HFF-Myc (cell line): ENCODE measurements at regions not wholly inside any gene's neighbourhood (a gene's known extent, or its start where the extent isn't known, plus 50 kb on each side); places are given as distances from the start of the nearest gene placed in this dataset.

Source experiments
- DNase-seq: peaks from one replicate; pipeline ENCODE4 v3.0.0-alpha.2; 2011; ENCODE audit warnings: low read depth; ENCODE audit errors: extremely low read depth
- H3K4me3 ChIP-seq: replicated peaks from 2 replicates; pipeline ENCODE4 v1.5.1; 2011; ENCODE audit warnings: low read depth, mild to moderate bottlenecking, control low read depth, low read length
- TF ChIP-seq, protein P1 (sequence below): IDR thresholded peaks from 2 replicates; pipeline ENCODE4 v1.5.1; 2012; ENCODE audit warnings: mild to moderate bottlenecking, low read depth, low read length, control low read depth; ENCODE audit errors: missing control alignments

DNA sequence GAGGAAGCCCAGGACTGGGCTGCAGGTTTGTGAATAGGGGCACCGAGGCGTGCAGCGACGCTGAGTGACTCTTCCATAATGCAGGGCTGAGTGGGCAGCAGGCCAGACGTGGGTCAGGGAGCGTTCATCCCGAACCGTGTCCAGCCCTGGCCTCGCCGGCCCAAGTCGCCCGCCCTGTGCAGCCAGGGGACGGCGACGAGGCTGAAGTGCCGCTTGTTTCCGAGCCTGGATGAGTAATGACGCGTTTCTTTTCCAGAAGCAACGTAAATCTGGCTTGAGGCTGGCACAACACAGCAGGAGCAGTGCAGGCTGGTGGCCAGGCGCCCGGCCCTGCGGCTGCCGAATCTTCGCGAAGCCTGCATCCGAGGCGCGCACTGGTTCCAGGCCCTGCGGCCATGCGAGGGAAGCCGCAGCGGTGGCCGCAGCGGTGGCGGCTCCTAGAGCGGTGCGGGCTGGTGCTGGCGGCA is 74.0 kb upstream of the SEC61G start:
- DNase-seq, result no peak
- TF ChIP-seq, protein P1, sequence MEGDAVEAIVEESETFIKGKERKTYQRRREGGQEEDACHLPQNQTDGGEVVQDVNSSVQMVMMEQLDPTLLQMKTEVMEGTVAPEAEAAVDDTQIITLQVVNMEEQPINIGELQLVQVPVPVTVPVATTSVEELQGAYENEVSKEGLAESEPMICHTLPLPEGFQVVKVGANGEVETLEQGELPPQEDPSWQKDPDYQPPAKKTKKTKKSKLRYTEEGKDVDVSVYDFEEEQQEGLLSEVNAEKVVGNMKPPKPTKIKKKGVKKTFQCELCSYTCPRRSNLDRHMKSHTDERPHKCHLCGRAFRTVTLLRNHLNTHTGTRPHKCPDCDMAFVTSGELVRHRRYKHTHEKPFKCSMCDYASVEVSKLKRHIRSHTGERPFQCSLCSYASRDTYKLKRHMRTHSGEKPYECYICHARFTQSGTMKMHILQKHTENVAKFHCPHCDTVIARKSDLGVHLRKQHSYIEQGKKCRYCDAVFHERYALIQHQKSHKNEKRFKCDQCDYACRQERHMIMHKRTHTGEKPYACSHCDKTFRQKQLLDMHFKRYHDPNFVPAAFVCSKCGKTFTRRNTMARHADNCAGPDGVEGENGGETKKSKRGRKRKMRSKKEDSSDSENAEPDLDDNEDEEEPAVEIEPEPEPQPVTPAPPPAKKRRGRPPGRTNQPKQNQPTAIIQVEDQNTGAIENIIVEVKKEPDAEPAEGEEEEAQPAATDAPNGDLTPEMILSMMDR, result no peak
- H3K4me3 ChIP-seq, result no peak overlapping the region

DNA sequence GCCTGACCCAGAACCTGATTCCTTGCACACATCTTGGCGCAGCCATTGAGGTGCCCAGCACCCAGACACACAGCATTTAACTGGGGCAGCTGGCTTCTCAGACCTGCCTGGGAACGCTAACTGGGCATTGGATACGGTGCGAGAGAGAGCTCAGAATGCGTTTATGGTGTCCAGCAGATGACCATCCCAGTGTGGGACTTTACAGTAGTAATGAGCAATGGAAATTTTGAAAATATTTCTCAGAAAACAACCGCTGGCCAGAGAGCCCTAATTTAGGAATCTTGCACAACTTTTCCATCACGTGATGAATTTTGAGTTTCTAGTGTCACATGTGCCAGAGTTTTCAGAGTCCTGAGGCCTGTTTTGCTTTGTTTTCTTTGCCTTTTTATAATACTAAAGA is 78.2 kb upstream of the SEC61G start:
- no peak for DNase-seq
- no peak overlapping the region for H3K4me3 ChIP-seq
- TF ChIP-seq, protein P1, result no peak

DNA sequence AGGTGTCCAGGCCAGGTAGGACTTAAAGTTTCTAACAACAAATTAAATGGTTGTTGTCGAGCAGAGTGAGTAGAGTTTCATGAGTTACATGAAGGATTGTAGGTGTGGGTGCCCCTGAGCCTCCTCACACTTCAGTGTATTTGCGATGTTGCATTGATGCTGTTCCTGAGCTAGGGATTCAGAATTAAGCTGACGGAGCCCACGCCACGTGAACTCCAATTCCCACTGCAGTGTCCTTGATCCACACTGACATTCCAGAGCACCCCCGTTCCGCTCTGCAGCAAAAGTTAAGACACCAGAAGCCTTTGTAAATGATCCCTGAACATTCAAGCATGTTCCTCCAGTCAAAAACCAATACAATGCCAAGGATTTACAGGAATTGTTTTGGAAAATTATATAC is 78.8 kb upstream of the SEC61G start:
- H3K4me3 ChIP-seq, result no peak overlapping the region
- no peak for DNase-seq
- TF ChIP-seq, protein P1, result no peak

DNA sequence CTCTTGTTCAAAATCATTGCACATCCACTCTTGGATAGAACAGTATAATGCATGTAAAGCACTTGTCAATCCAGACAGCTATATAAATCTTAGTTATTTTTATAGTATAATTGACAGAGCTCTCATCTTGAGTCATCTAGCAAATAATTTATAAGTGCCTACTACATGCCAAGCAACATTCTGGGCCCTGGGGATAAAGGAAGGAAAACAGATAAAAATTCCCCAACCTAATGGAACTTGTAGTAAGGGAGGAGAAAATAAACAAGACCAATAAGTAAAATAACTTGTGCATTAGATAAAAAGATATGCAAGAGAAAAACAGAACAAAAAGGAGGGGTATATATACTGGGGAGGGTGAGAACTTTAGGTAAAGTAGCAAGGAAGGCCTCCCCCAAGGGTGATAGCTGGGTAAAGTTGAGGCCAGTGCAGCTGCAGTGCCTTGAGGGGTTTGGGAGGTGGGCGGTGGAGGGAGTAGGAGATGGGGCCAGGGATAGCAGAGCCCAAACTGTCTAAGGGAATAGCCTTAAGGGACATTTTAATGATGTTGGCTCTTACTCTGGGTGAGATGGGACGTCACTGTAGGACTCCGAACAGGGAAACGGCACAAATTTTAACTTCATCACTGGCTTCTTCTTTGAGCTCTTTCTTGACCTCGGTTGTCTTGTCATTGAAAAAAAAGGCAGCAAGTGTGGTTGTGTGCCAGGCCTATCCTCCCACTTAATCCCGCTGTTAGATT is 79.3 kb upstream of the SEC61G start:
- no peak for DNase-seq
- H3K4me3 ChIP-seq, result no peak overlapping the region
- TF ChIP-seq, protein P1, result no peak

DNA sequence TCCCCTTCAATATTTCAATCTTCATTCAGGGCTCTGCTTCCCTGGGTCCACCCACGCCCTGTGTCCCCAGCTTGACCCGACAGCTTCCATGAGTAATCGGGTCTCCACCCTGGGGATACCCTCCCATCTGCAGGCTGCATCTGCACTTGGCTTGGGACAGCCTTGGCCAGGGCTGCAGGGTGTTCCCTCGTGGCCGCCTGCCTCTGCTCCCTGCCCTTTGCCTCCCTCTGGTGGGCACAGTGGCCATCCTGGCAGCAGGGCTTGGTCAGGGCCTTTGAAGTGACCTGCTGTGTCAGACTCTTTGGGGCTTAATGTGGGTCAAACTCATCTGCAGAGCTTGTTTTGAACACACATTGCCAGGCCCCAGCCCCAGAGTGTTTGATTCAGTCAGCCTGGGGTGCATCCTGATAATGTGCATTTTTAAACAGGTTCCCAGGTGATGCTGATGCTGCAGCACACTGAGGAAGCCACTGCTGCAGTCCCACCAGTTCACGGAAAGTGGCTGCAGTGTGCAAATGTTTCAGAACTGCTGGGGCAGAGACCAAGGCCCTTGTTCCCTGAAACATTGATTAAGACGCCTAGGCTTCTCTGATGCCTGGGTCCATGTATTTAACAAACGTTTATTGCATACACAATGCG is 80.7 kb upstream of the SEC61G start:
- no peak for DNase-seq
- no peak overlapping the region for H3K4me3 ChIP-seq
- TF ChIP-seq, protein P1, result peak; percentile 79

DNA sequence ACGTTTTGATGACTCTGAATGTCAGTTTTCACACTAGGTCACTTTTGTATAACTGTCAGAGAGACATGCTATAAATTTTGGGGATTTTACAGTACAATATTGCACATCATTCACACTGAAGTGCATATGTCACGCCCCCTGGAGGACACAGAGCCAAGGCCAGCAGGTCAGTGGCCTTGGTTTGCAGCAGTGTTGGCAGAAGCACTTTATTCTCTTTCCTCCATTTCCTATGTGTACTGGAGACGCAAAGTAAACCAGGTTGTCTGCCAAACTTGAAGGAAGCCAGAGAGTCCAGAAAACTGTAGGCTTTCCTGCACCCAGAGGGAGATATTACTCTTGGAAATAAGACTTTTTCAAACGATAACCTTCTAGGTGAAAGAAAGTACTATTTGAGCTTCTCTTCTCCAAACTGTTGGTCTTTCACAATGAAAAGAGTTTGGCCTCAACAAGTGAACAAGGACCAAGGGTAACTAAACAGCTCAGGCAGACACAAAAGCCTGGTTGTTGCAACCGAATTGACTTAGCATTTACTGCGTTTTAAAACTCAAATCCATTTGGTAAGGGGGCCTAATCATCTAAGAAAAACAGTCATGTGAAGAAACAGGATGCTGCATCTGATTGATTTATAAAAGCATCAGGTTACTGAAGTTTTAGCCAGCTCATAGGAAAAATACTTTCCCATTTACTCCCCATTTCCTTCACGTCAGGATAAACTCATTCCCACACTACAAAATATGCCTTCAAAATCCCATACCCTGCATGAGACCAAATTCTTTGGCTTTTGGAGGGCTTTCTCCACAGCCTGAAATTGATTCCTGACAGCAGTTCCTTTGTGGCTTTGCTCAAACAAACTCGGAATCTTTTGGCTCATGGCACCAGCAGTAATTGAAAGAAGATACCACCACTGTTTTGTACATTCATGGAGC is 83.0 kb upstream of the SEC61G start:
- peak; percentile 37 for DNase-seq
- H3K4me3 ChIP-seq, result no peak overlapping the region
- TF ChIP-seq, protein P1, result peak; percentile 49
